Stomach (tissue), 8 donors: ENCODE measurements at regions not wholly inside any gene's neighbourhood (a gene's known extent, or its start where the extent isn't known, plus 50 kb on each side); places are given as distances from the start of the nearest gene placed in this dataset.
A peak's percentile ranks its signal among the peaks of the same experiment; 100 is the strongest.

Source experiments
- DNase-seq, 2 donors: peaks; one replicate each; pipeline versions ENCODE4 v3.0.0 to v3.0.0-alpha.2; 2013 to 2019
- H3K27ac ChIP-seq, 5 donors: fragments of 200-600 bp in 4 of 5; sonication (generic) in 4 of 5; one replicate each; pipeline ENCODE4 v1.5.1; 2013 to 2019; ENCODE audit warnings: mild to moderate bottlenecking in 1 of 5, moderate library complexity in 1 of 5
- H3K27me3 ChIP-seq, 3 donors: fragments of 200-600 bp; sonication (generic); one replicate each; pipeline ENCODE4 v1.5.1; 2017 to 2019; ENCODE audit warnings: mixed run types in 1 of 3
- H3K36me3 ChIP-seq, 4 donors: fragments of 200-600 bp; sonication (generic); 1 replicate in 3 of 4; 2 replicates in 1 of 4; pipeline ENCODE4 v1.5.1; 2016 to 2019
- H3K4me1 ChIP-seq, 4 donors: fragments of 200-600 bp; sonication (generic); one replicate each; pipeline ENCODE4 v1.5.1; 2016 to 2019
- H3K4me3 ChIP-seq, 4 donors: fragments of 200-600 bp; sonication (generic) in 3 of 4; one replicate each; pipeline ENCODE4 v1.5.1; 2016 to 2019; ENCODE audit warnings: mild to moderate bottlenecking in 1 of 4
- H3K9me3 ChIP-seq, 4 donors: fragments of 200-600 bp; sonication (generic); one replicate each; pipeline ENCODE4 v1.5.1; 2016 to 2019
- CTCF ChIP-seq, 7 experiments: fragments of 450-650 bp in 4 of 7; fragments of 200-600 bp in 3 of 7; sonication (generic) in 3 of 7; IDR thresholded peaks; one replicate each; pipeline ENCODE4 v1.5.1; 2016 to 2019; ENCODE audit warnings: antibody characterized with exemption in 7 of 7, control low read depth in 2 of 7, mild to moderate bottlenecking in 1 of 7
- EP300 ChIP-seq: sonication (generic); formaldehyde crosslinking; IDR thresholded peaks from one replicate; pipeline ENCODE4 v1.6.1; 2017; ENCODE audit warnings: antibody characterized with exemption
- POLR2A ChIP-seq, 4 donors: fragments of 450-650 bp; IDR thresholded peaks; one replicate each; pipeline ENCODE4 v1.6.1; 2016; ENCODE audit warnings: antibody characterized with exemption in 4 of 4, control low read depth in 2 of 4, mild to moderate bottlenecking in 1 of 4, moderate library complexity in 1 of 4
- POLR2AphosphoS5 ChIP-seq, 3 donors: sonication (generic); formaldehyde crosslinking; IDR thresholded peaks; one replicate each; pipeline ENCODE4 v1.6.1; 2016; ENCODE audit warnings: antibody characterized with exemption in 3 of 3
- WGBS, 5 donors: extraction: QIAGEN DNeasy Blood & Tissue Kit in 3 of 5; methylation state at CpG; one replicate each; pipeline versions ENCODE4 v1.1.5 to v1.1.7; 2013 to 2018; 5-methylcytosine and 5-hydroxymethylcytosine counted together
- intact Hi-C: fragments of 100-400 bp; cut with DNase I; formaldehyde crosslinking; loops from one replicate; pipeline ENCODE4 v1.15.1; 2023; ENCODE audit warnings: low total_unique reads
- donor health status: healthy with polysubstance abuse.
- donor health status: Bipolar disorder and iron deficiency.
- donor health status: healthy.

GRCh38 chr5:82913971-82914370, 163.2 kb downstream of the TMEM167A start:
- Histone ChIP-seq H3K27ac (no peak overlapping the region), H3K36me3 (no peaks in the 10 kb centered on the region), H3K4me3 (no peak overlapping the region), H3K27me3 (no peaks in the 10 kb centered on the region), H3K9me3 (peaks cover 0 to 26% (median 19%) of the 10 kb centered on the region in 4 donors), H3K4me1 (no peaks in the 10 kb centered on the region)
- TF ChIP-seq CTCF (IDR thresholded peaks at IDR 0.05) = no peak
- no peak for TF ChIP-seq POLR2AphosphoS5 (IDR thresholded peaks at IDR 0.05)
- TF ChIP-seq POLR2A (IDR thresholded peaks at IDR 0.05) = no peak
- no peak for TF ChIP-seq EP300
- intact Hi-C loops = no loop called here
- DNase-seq = no peak

- Histone ChIP-seq H3K27me3 (no peaks in the 10 kb centered on the region), H3K4me3 (no peak overlapping the region), H3K27ac (no peak overlapping the region), H3K4me1 (no peaks in the 10 kb centered on the region), H3K36me3 (no peaks in the 10 kb centered on the region), H3K9me3 (peaks cover 0 to 26% (median 19%) of the 10 kb centered on the region in 4 donors)
- no peak for DNase-seq
- TF ChIP-seq POLR2A (IDR thresholded peaks at IDR 0.05) = no peak
- TF ChIP-seq POLR2AphosphoS5 (IDR thresholded peaks at IDR 0.05) = no peak
- no peak for TF ChIP-seq CTCF (IDR thresholded peaks at IDR 0.05)
- no peak for TF ChIP-seq EP300
- 71 to 88% (median 84%) methylated on average over 5 of the region's 5 CpGs for WGBS, 5 donors
- intact Hi-C loops = no loop called here
Measured at GRCh38 chr5:82912462-82912861, 164.7 kb downstream of the TMEM167A start.

GRCh38 chr5:82911910-82912309, 165.3 kb downstream of the TMEM167A start:
- WGBS, 5 donors = 53 to 88% (median 67%) methylated on average over 2 of the region's 2 CpGs
- Histone ChIP-seq H3K9me3 (peaks cover 0 to 23% (median 18%) of the 10 kb centered on the region in 4 donors), H3K4me1 (no peaks in the 10 kb centered on the region), H3K27me3 (no peaks in the 10 kb centered on the region), H3K36me3 (no peaks in the 10 kb centered on the region), H3K4me3 (no peak overlapping the region), H3K27ac (no peak overlapping the region)
- DNase-seq = no peak
- intact Hi-C loops = no loop called here
- TF ChIP-seq POLR2A (IDR thresholded peaks at IDR 0.05) (no peak), EP300 (no peak), POLR2AphosphoS5 (IDR thresholded peaks at IDR 0.05) (no peak), CTCF (IDR thresholded peaks at IDR 0.05) (no peak)

- intact Hi-C loops = no loop called here
- Histone ChIP-seq H3K36me3 (no peaks in the 10 kb centered on the region), H3K4me1 (no peaks in the 10 kb centered on the region), H3K27ac (no peak overlapping the region), H3K4me3 (no peak overlapping the region), H3K27me3 (no peaks in the 10 kb centered on the region), H3K9me3 (peaks cover 0 to 13% (median 9%) of the 10 kb centered on the region in 4 donors)
- TF ChIP-seq POLR2AphosphoS5 (IDR thresholded peaks at IDR 0.05) = no peak
- TF ChIP-seq EP300 = no peak
- no peak for TF ChIP-seq CTCF (IDR thresholded peaks at IDR 0.05)
- no peak for TF ChIP-seq POLR2A (IDR thresholded peaks at IDR 0.05)
- peak in 1 of 2 donors; percentile 31 for DNase-seq
Measured at GRCh38 chr5:82910905-82911304, 166.3 kb downstream of the TMEM167A start.
